Stimulated activated CD4-positive, alpha-beta T cell treated with anti-CD3 and anti-CD28 coated beads, Interleukin-2, amount 100 ng/mL, for 24 hours (primary cell): ENCODE measurements at regions not wholly inside any gene's neighbourhood (a gene's known extent, or its start where the extent isn't known, plus 50 kb on each side); places are given as distances from the start of the nearest gene placed in this dataset.

Experiments used
- DNase-seq, 2 donors: peaks; one replicate each; pipeline ENCODE4 v3.0.0-alpha.2; 2020

DNA sequence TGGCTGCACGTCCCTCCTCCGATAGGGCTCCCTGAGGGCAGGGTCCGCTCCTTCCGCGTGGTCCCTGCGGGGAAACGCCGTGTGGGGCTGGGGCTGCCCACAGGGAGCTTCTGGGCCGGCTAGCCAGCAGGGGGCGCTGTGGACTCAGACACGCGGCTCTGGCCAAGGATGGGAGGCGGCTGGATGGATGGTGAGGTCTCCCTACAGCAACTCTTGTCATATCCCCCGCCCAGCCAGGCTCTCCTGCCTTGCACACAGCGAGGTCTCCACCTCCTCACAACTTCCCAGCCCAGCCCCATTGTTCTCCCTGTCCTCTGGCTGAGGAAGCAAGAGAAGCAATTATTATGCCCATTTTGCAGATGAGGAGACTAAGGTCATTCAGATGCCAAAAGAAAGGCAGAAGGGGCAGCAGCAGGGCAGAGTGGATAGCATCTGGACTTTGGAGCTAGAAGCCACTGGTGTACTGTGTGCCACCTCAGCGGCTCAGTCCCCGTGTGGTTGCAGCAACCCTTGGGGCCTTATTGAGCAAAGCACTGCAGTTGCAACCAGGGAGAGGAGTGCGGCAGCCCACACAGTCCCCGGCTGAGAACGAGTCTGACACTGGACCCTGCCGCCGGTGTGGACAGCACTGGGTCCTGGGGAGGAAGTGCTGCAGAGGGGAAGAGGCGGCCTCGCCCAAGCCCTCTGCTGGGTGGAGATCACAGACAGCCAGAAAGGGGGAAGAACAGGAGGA lies 99.0 kb downstream of the ZFP36L2 start:
- DNase-seq: peak; percentile 97

GRCh38 chr2:43126817-43127207 lies 99.6 kb downstream of the ZFP36L2 start:
- no peak for DNase-seq

GRCh38 chr2:43125090-43125998 lies 101.1 kb downstream of the ZFP36L2 start:
- no peak for DNase-seq

DNA sequence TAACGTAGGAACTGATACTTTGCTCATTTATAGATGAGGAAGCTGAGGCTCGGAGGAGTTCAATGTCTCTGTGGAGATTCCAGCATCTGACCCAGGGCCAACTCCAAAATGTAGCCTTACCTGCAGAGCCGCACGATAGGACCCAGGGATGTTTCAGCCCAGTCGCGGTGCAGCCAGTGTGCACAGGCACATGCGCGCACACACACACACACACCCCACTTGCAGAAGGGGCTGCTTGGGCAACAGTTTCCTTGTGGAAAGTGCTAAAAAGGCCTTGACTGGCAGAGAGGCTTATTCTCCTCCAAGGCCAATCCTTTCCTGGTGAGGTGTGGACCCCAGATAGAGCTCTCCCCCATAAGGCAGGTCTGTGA lies 101.7 kb downstream of the ZFP36L2 start:
- no peak for DNase-seq

GRCh38 chr2:43123981-43124686 lies 102.3 kb downstream of the ZFP36L2 start:
- no peak for DNase-seq

DNA sequence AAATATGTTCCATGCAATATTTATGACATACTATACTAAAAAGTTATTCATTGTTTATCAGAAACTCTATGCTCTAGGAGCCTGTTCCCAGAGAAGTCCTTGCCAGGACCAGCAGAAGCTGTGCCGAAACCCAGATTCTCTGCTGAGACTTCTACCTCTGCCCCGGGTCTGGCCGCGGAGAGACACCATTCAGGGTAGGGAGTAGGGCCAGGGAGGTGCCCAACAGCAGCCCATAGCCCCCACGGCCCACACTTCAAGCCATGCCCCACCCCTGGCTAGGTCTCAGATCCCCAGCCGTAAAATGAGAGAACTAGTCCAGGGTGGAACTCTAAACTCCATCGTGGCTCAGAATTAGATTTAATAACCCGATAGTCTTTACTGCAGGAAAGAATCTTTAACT lies 102.9 kb downstream of the ZFP36L2 start:
- no peak for DNase-seq

GRCh38 chr2:43123028-43123427 lies 103.4 kb downstream of the ZFP36L2 start:
- no peak for DNase-seq

- no peak for DNase-seq
Measured at GRCh38 chr2:43121580-43122314, 104.7 kb downstream of the ZFP36L2 start.

GRCh38 chr2:43119303-43119702 lies 107.1 kb downstream of the ZFP36L2 start:
- no peak for DNase-seq

- no peak for DNase-seq
Measured at GRCh38 chr2:43117521-43118143, 108.8 kb downstream of the ZFP36L2 start.

DNA sequence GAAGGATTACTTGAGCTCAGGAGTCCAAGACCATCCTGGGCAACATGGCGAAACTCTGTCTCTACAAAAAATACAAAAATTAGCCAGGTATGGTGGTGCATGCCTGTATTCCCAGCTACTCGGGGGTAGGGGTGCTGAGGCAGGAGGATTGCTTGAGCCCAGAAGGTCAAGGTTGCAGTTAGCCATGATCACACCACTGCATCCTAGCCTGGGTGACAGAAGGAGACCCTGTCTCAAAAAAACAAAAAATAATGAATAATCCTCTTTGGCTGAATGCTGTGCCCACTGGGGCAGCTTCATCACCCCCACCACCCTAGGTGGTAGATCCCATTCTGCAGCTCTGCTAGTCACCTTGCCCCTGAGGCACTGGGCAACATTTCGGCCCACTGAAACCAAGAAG lies 109.4 kb downstream of the ZFP36L2 start:
- DNase-seq: no peak

- no peak for DNase-seq
Measured at GRCh38 chr2:43115881-43116280, 110.5 kb downstream of the ZFP36L2 start.

DNA sequence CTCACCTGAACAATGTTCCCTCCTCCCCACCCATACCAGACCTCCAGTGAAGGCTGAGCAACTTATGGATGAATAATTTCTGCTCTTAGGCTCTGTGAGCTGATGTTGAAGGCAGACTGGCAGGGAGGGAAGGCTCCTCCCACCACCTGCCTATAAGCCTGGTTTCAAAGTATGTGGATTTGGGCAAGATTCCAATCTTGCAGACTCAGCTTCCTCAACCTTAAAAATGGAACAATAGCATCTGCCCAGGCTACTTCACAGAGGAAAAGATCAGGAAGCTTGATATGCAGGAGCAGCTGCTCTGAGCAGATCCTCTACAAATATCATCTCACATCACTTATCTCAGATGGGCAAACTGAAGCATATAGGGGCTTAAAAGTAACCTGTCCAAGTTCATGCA lies 112.2 kb downstream of the ZFP36L2 start:
- no peak for DNase-seq

DNA sequence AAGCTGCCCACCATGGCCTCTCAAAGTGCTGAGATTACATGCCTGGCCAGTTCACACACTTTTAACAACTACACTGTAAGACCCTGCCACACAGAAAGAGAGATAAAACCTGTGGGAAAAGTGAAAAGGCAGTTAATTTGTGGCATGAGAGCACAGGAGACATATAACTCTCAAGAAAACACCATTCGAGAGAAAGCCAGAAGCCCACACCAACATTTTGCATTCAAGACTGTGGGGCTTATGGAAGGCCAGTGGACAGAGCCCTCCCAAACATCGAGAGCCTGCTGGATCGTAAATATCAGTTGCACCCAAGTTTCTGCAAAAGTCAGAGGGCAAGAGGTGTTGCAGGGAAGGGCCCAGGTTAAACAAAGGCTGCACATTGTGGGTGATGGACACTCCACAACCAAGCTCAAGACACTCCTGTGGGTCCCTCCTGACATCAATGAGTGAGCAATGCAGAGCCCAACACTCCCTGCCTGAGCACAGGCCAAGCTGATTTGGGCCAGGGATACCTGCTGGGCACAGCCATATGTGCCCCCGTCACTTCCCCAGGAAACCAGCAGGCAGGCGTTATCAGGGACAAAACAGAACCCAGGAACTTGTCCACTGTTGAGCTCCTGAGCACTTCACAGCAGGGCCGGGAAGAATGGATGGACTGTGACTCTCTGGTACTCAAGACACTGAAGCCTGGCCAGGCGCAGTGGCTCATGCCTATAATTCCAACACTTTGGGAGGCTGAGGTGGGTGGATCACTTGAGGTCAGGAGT lies 114.4 kb downstream of the ZFP36L2 start:
- DNase-seq: no peak

DNA sequence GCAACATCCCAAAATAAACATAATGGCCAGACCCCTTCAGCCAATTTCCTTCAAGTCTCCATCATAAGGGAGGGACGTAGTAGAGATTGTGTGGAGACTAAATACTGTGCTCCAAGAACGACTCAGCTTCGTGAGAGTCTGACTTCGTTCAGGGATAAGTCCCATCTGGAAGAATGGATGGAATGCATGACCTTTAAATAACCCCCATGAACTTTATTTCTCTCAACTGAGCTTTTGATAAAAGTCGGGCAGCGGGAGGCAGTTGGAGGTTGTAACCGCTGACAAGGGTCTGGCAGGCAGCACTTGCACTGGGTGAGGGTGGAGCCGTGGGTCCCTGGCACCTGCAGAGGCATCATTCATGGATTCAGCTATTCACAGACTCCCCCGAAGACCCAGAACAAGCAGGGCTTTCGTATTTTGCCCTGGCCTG lies 115.9 kb downstream of the ZFP36L2 start:
- no peak for DNase-seq

DNA sequence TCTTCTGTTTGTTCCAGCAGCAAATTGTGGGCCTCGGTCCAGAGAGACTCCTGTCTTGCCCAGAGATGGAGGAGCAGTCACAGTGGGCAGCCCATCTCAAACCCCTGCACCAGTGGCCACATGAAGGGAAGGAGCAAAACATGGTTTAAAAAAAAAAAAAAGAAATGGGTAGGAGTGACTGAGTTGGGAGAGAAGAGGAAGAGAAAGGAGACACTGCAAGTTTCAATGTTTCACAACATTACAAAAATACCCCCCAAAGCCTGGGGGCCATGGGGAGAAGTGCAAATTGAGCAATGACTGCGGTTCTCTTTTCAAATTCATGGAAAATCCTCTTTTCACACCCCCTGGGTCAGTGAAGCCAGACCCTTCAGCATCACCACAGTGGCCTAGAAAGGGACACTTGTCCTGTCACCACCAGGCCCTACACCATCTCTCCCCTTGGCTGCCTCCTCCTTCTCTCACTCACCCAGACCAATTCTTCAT lies 117.1 kb downstream of the ZFP36L2 start:
- DNase-seq: no peak

GRCh38 chr2:43107679-43108078 lies 118.7 kb downstream of the ZFP36L2 start:
- no peak for DNase-seq

DNA sequence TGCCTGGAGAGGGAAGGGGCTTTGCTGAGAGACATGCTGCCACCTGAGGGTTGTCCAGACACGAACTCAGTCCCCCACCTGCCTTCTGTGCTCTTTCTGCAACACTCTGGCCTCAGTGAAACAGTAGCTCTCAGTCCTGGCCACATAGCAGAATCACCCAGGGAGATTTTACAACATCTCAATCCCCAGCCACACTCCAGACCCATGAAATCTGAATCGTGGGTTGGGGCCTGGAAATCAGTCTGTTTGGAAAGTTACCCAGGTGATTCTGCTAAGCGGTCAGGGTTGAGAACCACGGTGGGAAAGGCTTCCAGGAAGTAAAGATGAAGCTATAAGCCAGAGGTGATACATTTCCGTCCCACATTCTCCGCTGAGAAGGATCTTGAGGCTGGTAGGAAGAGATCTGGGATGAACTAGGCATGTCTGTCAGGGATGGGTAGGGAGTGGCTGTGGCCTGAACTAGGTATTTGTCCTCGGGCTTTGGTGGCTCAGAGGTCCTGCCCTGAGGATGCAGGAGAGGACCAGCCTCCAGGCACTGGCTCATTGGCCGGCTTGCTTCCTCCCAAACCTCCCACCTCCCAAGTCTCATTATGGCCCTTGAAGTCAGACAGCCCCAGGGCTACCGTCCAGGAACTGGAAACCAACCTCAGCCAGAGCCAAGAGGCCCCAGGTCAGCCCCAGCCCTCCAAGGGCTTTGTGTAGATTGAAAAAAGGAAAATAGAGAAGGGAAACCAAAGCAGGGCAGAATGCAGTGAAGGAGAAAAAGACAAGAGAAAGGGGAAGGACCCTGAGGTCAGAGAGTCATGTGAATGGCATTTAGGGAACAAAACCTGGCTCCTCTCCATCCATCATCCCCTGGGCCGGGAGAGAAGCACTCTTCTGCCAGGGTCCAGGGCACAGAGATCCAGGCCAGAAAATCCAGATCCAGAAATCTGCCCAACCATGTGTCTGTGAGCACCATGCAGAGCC lies 119.6 kb downstream of the ZFP36L2 start:
- no peak for DNase-seq

- no peak for DNase-seq
Measured at GRCh38 chr2:43105586-43106558, 120.5 kb downstream of the ZFP36L2 start.
